Stimulated activated naive CD8-positive, alpha-beta T cell treated with anti-CD3 and anti-CD28 coated beads, Interleukin-15, Interleukin-2, amounts not matched to agents 100 U/mL and 50 U/mL, for 24 hours (primary cell): ENCODE measurements at regions not wholly inside any gene's neighbourhood (a gene's known extent, or its start where the extent isn't known, plus 50 kb on each side); places are given as distances from the start of the nearest gene placed in this dataset.

Experiments used
- ATAC-seq: fragments of 150-1000 bp; cut with Tn5 transposase; one replicate; pipeline ENCODE4 v1.10.0; 2021
- DNase-seq: peaks from one replicate; pipeline ENCODE4 v3.0.0; 2021

GRCh38 chr11:105328061-105328460 lies 188.5 kb upstream of the CARD18 start:
- ATAC-seq = no peak

GRCh38 chr11:105324156-105324555 lies 184.6 kb upstream of the CARD18 start:
- no peak for ATAC-seq
- no peak for DNase-seq

More at GRCh38 chr11:105328061-105328460, 188.5 kb upstream of the CARD18 start:
- DNase-seq = no peak

- no peak for ATAC-seq
- no peak for DNase-seq
Observed at GRCh38 chr11:105321696-105322095, 182.1 kb upstream of the CARD18 start.

GRCh38 chr11:105315287-105315686 lies 175.7 kb upstream of the CARD18 start:
- DNase-seq = no peak
- ATAC-seq = no peak

GRCh38 chr11:105312266-105312665 lies 172.7 kb upstream of the CARD18 start:
- DNase-seq = no peak

GRCh38 chr11:105298630-105299029 lies 159.1 kb upstream of the CARD18 start:
- peak; percentile 78 for ATAC-seq
- peak; percentile 4 for DNase-seq

More at GRCh38 chr11:105312266-105312665, 172.7 kb upstream of the CARD18 start:
- no peak for ATAC-seq

- peak; percentile 29 for ATAC-seq
- no peak for DNase-seq
Observed at GRCh38 chr11:105298174-105298573, 158.6 kb upstream of the CARD18 start.

- ATAC-seq (peak; percentile 74), DNase-seq (no peak)
Observed at GRCh38 chr11:105297463-105297862, 157.9 kb upstream of the CARD18 start.

GRCh38 chr11:105296806-105297205 lies 157.2 kb upstream of the CARD18 start:
- no peak for ATAC-seq
- DNase-seq = peak; percentile 3

- no peak for DNase-seq
- no peak for ATAC-seq
Observed at GRCh38 chr11:105296386-105296785, 156.8 kb upstream of the CARD18 start.

GRCh38 chr11:105282658-105283057 lies 143.1 kb upstream of the CARD18 start:
- ATAC-seq (no peak), DNase-seq (no peak)

- DNase-seq (no peak), ATAC-seq (no peak)
Observed at GRCh38 chr11:105274631-105275030, 135.1 kb upstream of the CARD18 start.

- no peak for DNase-seq
- ATAC-seq = no peak
Observed at GRCh38 chr11:105273660-105274280, 134.2 kb upstream of the CARD18 start.

GRCh38 chr11:105269862-105270261 lies 130.3 kb upstream of the CARD18 start:
- no peak for ATAC-seq

GRCh38 chr11:105268404-105269062 lies 129.0 kb upstream of the CARD18 start:
- DNase-seq (no peak), ATAC-seq (no peak)

More at GRCh38 chr11:105269862-105270261, 130.3 kb upstream of the CARD18 start:
- no peak for DNase-seq

- ATAC-seq = no peak
- no peak for DNase-seq
Observed at GRCh38 chr11:105265845-105266244, 126.3 kb upstream of the CARD18 start.

GRCh38 chr11:105260976-105261375 lies 121.4 kb upstream of the CARD18 start:
- ATAC-seq = no peak
- no peak for DNase-seq

GRCh38 chr11:105245781-105246315 lies 106.3 kb upstream of the CARD18 start:
- ATAC-seq (no peak), DNase-seq (no peak)

- ATAC-seq = no peak
Observed at GRCh38 chr11:105244160-105244825, 104.7 kb upstream of the CARD18 start.

GRCh38 chr11:105241136-105241535 lies 101.6 kb upstream of the CARD18 start:
- no peak for DNase-seq
- ATAC-seq = no peak

More at GRCh38 chr11:105244160-105244825, 104.7 kb upstream of the CARD18 start:
- no peak for DNase-seq

GRCh38 chr11:105236664-105237063 lies 97.1 kb upstream of the CARD18 start:
- no peak for DNase-seq

GRCh38 chr11:105233285-105233684 lies 93.7 kb upstream of the CARD18 start:
- DNase-seq = no peak
- ATAC-seq = no peak

More at GRCh38 chr11:105236664-105237063, 97.1 kb upstream of the CARD18 start:
- ATAC-seq = no peak

- DNase-seq (no peak), ATAC-seq (no peak)
Observed at GRCh38 chr11:105232021-105232420, 92.5 kb upstream of the CARD18 start.
